Endothelial cell of umbilical vein (primary cell): ENCODE measurements at regions not wholly inside any gene's neighbourhood (a gene's known extent, or its start where the extent isn't known, plus 50 kb on each side); places are given as distances from the start of the nearest gene placed in this dataset.

Experiments used
- BruUV-seq: library from RNA; stranded (reverse); fragments of 400-500 nt; replicated peaks from 2 replicates; lab custom pipeline; 2021; lab: Mats Ljungman, UMichigan
- CTCF ChIA-PET: fragments of 300-600, 350-600 bp; sonication (Branson Sonifier 250); formaldehyde crosslinking; loops from one replicate; lab custom pipeline; 2021; ENCODE audit warnings: antibody characterized with exemption, inconsistent platforms; lab: Charles Lee
- POLR2A ChIA-PET: fragments of 300-600, 350-600 bp; sonication (Branson Sonifier 250); formaldehyde crosslinking; loops from one replicate; lab custom pipeline; 2021; ENCODE audit warnings: antibody characterized with exemption, inconsistent platforms; lab: Charles Lee
- DNase-seq: peaks from one replicate; pipeline ENCODE4 v3.0.0-alpha.2; 2011; ENCODE audit warnings: low read depth, low spot score
- FAIRE-seq: peaks from 2 replicates; lab custom pipeline; 2011; peaks lifted over from hg19 to GRCh38; lab: Jason Lieb, UNC
- H2AFZ ChIP-seq: 2 replicates; pipeline ENCODE4 v1.6.0; 2012; ENCODE audit warnings: low read depth, low read length, control low read depth, inconsistent platforms
- H3K27ac ChIP-seq: 2 replicates; pipeline ENCODE4 v1.5.1; 2011; ENCODE audit warnings: low read depth, mild to moderate bottlenecking, control low read depth, low read length, moderate library complexity; ENCODE audit not compliant: insufficient read depth
- H3K27me3 ChIP-seq, 2 experiments: 2 replicates each; pipeline versions ENCODE4 v1.6.0 to v1.6.1; 2011; ENCODE audit warnings: low read length in 2 of 2, mixed read lengths in 1 of 2; ENCODE audit not compliant: control insufficient read depth in 2 of 2, insufficient read depth in 2 of 2
- H3K36me3 ChIP-seq, 2 experiments: 2 replicates in 1 of 2; 3 replicates in 1 of 2; pipeline ENCODE4 v1.5.1; 2011; ENCODE audit warnings: low read length in 2 of 2, mild to moderate bottlenecking in 1 of 2, moderate library complexity in 1 of 2; ENCODE audit not compliant: control insufficient read depth in 2 of 2, insufficient read depth in 2 of 2; ENCODE audit errors: extremely low read depth in 1 of 2
- H3K4me1 ChIP-seq: 3 replicates; pipeline ENCODE4 v1.5.1; 2011; ENCODE audit warnings: mild to moderate bottlenecking, low read length; ENCODE audit not compliant: control insufficient read depth, insufficient read depth; ENCODE audit errors: extremely low read depth
- H3K4me2 ChIP-seq: 2 replicates; pipeline ENCODE4 v1.6.1; 2011; ENCODE audit warnings: low read length, control low read depth, mixed read lengths; ENCODE audit not compliant: insufficient read depth
- H3K4me3 ChIP-seq, 3 experiments: fragments of 200-600 bp in 1 of 3; sonication (generic), shearing (Covaris generic) in 1 of 3; replicated peaks in 1 of 3; 2 replicates each; pipeline ENCODE4 v1.5.1; 2011 to 2016; ENCODE audit warnings: control low read depth in 3 of 3, low read length in 3 of 3, mild to moderate bottlenecking in 2 of 3, inconsistent platforms in 1 of 3, low read depth in 1 of 3, moderate library complexity in 1 of 3; ENCODE audit not compliant: insufficient read depth in 1 of 3
- H3K79me2 ChIP-seq: 2 replicates; pipeline ENCODE4 v1.6.0; 2012; ENCODE audit warnings: low read length, inconsistent platforms; ENCODE audit not compliant: control insufficient read depth, insufficient read depth
- H3K9ac ChIP-seq: replicated peaks from 2 replicates; pipeline ENCODE3; 2011; ENCODE audit warnings: low read length, control low read depth; ENCODE audit not compliant: insufficient read depth; ENCODE audit errors: extremely low read depth
- H3K9me1 ChIP-seq: replicated peaks from 3 replicates; pipeline ENCODE4 v1.6.0; 2011; ENCODE audit warnings: mild to moderate bottlenecking, low read length; ENCODE audit not compliant: control insufficient read depth, insufficient read depth; ENCODE audit errors: extremely low read depth
- H3K9me3 ChIP-seq: replicated peaks from 2 replicates; pipeline ENCODE4 v1.5.1; 2012; ENCODE audit warnings: low read length, inconsistent platforms; ENCODE audit not compliant: control insufficient read depth, insufficient read depth
- H4K20me1 ChIP-seq: replicated peaks from 2 replicates; pipeline ENCODE3; 2011; ENCODE audit warnings: mild to moderate bottlenecking, low read length; ENCODE audit not compliant: control insufficient read depth, insufficient read depth; ENCODE audit errors: extremely low read depth
- EZH2 ChIP-seq: IDR thresholded peaks from 2 replicates; pipeline ENCODE4 v1.6.1; 2012; ENCODE audit warnings: borderline replicate concordance, low read depth, mild to moderate bottlenecking, moderate library complexity, low read length, inconsistent platforms; ENCODE audit not compliant: severe bottlenecking
- FOS ChIP-seq: IDR thresholded peaks from 2 replicates; pipeline ENCODE4 v1.6.1; 2011; ENCODE audit warnings: mild to moderate bottlenecking, low read length, moderate library complexity, borderline replicate concordance; ENCODE audit not compliant: insufficient read depth
- GATA2 ChIP-seq: IDR thresholded peaks from 2 replicates; pipeline ENCODE4 v1.7.0; 2011; ENCODE audit warnings: low read depth, mild to moderate bottlenecking, moderate library complexity, mixed read lengths, low read length; ENCODE audit not compliant: insufficient read length, insufficient read depth
- JUN ChIP-seq: IDR thresholded peaks from 2 replicates; pipeline ENCODE4 v1.6.1; 2011; ENCODE audit warnings: borderline replicate concordance, low read depth; ENCODE audit not compliant: insufficient read length, insufficient read depth
- MYC ChIP-seq: IDR thresholded peaks from one replicate; pipeline ENCODE4 v1.6.1; 2011; ENCODE audit warnings: mild to moderate bottlenecking, low read depth, low read length
- POLR2A ChIP-seq: IDR thresholded peaks from 2 replicates; pipeline ENCODE4 v1.6.1; 2012; ENCODE audit warnings: low read depth, mild to moderate bottlenecking, control low read depth, low read length
- POLR2AphosphoS5 ChIP-seq: IDR thresholded peaks from 2 replicates; pipeline ENCODE4 v1.6.1; 2012; ENCODE audit warnings: low read depth, mild to moderate bottlenecking, control low read depth, low read length, moderate library complexity; ENCODE audit not compliant: insufficient read depth
- dilution Hi-C: fragments of 300-500 bp; cut with MboI; formaldehyde crosslinking; loops from one replicate; pipeline ENCODE4 v1.15.0; 2019; ENCODE audit warnings: low sequenced_read_pairs; ENCODE audit not compliant: extremely low pct_ligation_motif_present
- intact Hi-C: fragments of 100-400 bp; cut with micrococcal nuclease; formaldehyde crosslinking; loops from one replicate; pipeline ENCODE4 v1.10.0; 2022
- TF ChIP-seq, protein P1 (sequence below): IDR thresholded peaks from 2 replicates; pipeline ENCODE4 v1.6.1; 2011; ENCODE audit not compliant: insufficient read depth, insufficient read length
- TF ChIP-seq, protein P2 (sequence below), 2 donors: IDR thresholded peaks; 1 replicate in 1 of 2; 2 replicates in 1 of 2; pipeline ENCODE4 v1.5.1; 2011; ENCODE audit warnings: low read length in 2 of 2, mild to moderate bottlenecking in 2 of 2, moderate library complexity in 2 of 2, control low read depth in 1 of 2, inconsistent platforms in 1 of 2, low read depth in 1 of 2; ENCODE audit not compliant: insufficient read depth in 1 of 2; ENCODE audit errors: extremely low read depth in 1 of 2

DNA sequence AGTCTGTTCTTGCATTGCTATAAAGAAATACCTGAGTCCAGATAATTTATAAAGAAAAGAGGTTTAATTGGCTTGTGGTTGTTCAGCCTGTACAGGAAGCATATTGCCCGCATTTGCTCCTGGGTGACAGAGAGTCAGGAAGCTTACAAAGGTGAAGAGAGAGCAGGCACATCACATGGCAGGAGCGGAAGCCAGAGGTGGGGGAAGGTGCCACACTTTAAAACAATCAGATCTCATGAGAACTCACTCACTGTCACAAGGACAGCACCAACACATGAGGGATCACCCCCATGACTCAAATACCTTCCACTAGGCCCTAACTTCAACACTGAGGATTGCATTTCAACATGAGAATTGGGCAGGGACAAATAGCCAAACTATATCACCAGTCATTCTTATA, 124.8 kb upstream of the COL5A2 start:
- FAIRE-seq = no peak
- BruUV-seq = no TSS peak
- ChIA-PET CTCF (interaction anchor here (1.4 kb wide), 1 partner anchor 10 kb away, joined by 3 read pairs; no protein-coding TSS in a partner anchor), POLR2A (no interaction called here)
- no peak for DNase-seq
- Histone ChIP-seq H3K4me3 (no peak overlapping the region), H3K4me2 (no peak overlapping the region), H2AFZ (no peak overlapping the region), H3K79me2 (no peaks in the 10 kb centered on the region), H3K9me1 (no peaks in the 10 kb centered on the region), H3K36me3 (no peaks in the 10 kb centered on the region), H3K4me1 (no peaks in the 10 kb centered on the region), H3K27me3 (no peaks in the 10 kb centered on the region), H3K27ac (no peak overlapping the region), H4K20me1 (no peaks in the 10 kb centered on the region), H3K9ac (no peak overlapping the region), H3K9me3 (no peaks in the 10 kb centered on the region)
- TF ChIP-seq EZH2 (no peak), GATA2 (no peak), MYC (no peak), JUN (no peak), FOS (no peak), POLR2A (no peak), POLR2AphosphoS5 (no peak)
- TF ChIP-seq, protein P1, sequence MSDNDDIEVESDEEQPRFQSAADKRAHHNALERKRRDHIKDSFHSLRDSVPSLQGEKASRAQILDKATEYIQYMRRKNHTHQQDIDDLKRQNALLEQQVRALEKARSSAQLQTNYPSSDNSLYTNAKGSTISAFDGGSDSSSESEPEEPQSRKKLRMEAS = no peak
- TF ChIP-seq, protein P2, sequence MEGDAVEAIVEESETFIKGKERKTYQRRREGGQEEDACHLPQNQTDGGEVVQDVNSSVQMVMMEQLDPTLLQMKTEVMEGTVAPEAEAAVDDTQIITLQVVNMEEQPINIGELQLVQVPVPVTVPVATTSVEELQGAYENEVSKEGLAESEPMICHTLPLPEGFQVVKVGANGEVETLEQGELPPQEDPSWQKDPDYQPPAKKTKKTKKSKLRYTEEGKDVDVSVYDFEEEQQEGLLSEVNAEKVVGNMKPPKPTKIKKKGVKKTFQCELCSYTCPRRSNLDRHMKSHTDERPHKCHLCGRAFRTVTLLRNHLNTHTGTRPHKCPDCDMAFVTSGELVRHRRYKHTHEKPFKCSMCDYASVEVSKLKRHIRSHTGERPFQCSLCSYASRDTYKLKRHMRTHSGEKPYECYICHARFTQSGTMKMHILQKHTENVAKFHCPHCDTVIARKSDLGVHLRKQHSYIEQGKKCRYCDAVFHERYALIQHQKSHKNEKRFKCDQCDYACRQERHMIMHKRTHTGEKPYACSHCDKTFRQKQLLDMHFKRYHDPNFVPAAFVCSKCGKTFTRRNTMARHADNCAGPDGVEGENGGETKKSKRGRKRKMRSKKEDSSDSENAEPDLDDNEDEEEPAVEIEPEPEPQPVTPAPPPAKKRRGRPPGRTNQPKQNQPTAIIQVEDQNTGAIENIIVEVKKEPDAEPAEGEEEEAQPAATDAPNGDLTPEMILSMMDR (IDR thresholded peaks at IDR 0.05; ENCODE audit: extremely low read depth in 1 of 2, insufficient read depth in 1 of 2, low read depth in 1 of 2, low read length in 2 of 2) = no peak
- intact Hi-C loops (no loop called here), dilution Hi-C loops (no loop called here)
